Ectodermal cell (in vitro differentiated cells): ENCODE measurements at regions not wholly inside any gene's neighbourhood (a gene's known extent, or its start where the extent isn't known, plus 50 kb on each side); places are given as distances from the start of the nearest gene placed in this dataset.
A peak's percentile ranks its signal among the peaks of the same experiment; 100 is the strongest.

Experiments
- H3K27ac ChIP-seq: 2 replicates; pipeline ENCODE4 v1.7.0; 2013; ENCODE audit warnings: mild to moderate bottlenecking, low read depth, low read length; ENCODE audit not compliant: insufficient read depth, poor library complexity, severe bottlenecking
- H3K27me3 ChIP-seq: 2 replicates; pipeline ENCODE4 v1.7.0; 2013; ENCODE audit warnings: mild to moderate bottlenecking, low read length; ENCODE audit not compliant: insufficient read depth, control insufficient read depth, poor library complexity, severe bottlenecking
- H3K36me3 ChIP-seq: one replicate; pipeline ENCODE4 v1.7.0; 2013; ENCODE audit warnings: low read length; ENCODE audit not compliant: control insufficient read depth, insufficient read depth
- H3K4me1 ChIP-seq: one replicate; pipeline ENCODE4 v1.7.0; 2013; ENCODE audit warnings: low read length; ENCODE audit not compliant: control insufficient read depth, insufficient read depth
- H3K4me3 ChIP-seq: 2 replicates; pipeline ENCODE4 v1.7.0; 2013; ENCODE audit warnings: low read depth, low read length, control low read depth; ENCODE audit not compliant: insufficient read depth
- H3K9me3 ChIP-seq: 2 replicates; pipeline ENCODE4 v1.7.0; 2013; ENCODE audit warnings: mild to moderate bottlenecking, low read length, moderate library complexity; ENCODE audit not compliant: control insufficient read depth
- WGBS, 2 experiments: methylation state at CpG; one replicate each; pipeline ENCODE4 v1.1.7; 2013; ENCODE audit warnings: missing lambda C conversion rate in 2 of 2; 5-methylcytosine and 5-hydroxymethylcytosine counted together

- H3K4me3 ChIP-seq, result no peak overlapping the region
- H3K27ac ChIP-seq, result no peak overlapping the region
- no peaks in the 10 kb centered on the region for H3K27me3 ChIP-seq
- 94 to 100% methylated on average over 1 of the region's 2 CpGs for WGBS, 2 experiments
- no peaks in the 10 kb centered on the region for H3K4me1 ChIP-seq
- H3K9me3 ChIP-seq, result no peaks in the 10 kb centered on the region
- H3K36me3 ChIP-seq, result no peaks in the 10 kb centered on the region
These were observed 477.8 kb upstream of the TMPO start for GRCh38 chr12:98037401-98038140.

- no peak overlapping the region for H3K27ac ChIP-seq
- H3K36me3 ChIP-seq, result no peaks in the 10 kb centered on the region
- H3K9me3 ChIP-seq, result no peaks in the 10 kb centered on the region
- no peaks in the 10 kb centered on the region for H3K4me1 ChIP-seq
- no peak overlapping the region for H3K4me3 ChIP-seq
- no peaks in the 10 kb centered on the region for H3K27me3 ChIP-seq
These were observed 472.7 kb upstream of the TMPO start for GRCh38 chr12:98042668-98043067.

- Histone ChIP-seq H3K27ac (no peak overlapping the region), H3K27me3 (no peaks in the 10 kb centered on the region), H3K4me1 (no peaks in the 10 kb centered on the region), H3K9me3 (no peaks in the 10 kb centered on the region), H3K36me3 (no peaks in the 10 kb centered on the region), H3K4me3 (no peak overlapping the region)
- WGBS, 2 experiments, result 68 to 71% methylated on average over 4 of the region's 4 CpGs
These were observed 470.0 kb upstream of the TMPO start for GRCh38 chr12:98045395-98045794.

- Histone ChIP-seq H3K4me3 (no peak overlapping the region), H3K36me3 (no peaks in the 10 kb centered on the region)
These were observed 467.1 kb upstream of the TMPO start for GRCh38 chr12:98048326-98048725.

GRCh38 chr12:98053202-98053601 lies 462.2 kb upstream of the TMPO start:
- WGBS, 2 experiments, result 80 to 94% methylated on average over 1 to 2 of the region's 2 CpGs
- Histone ChIP-seq H3K4me1 (peaks cover 11% of the 10 kb centered on the region), H3K4me3 (no peak overlapping the region), H3K27me3 (no peaks in the 10 kb centered on the region), H3K36me3 (no peaks in the 10 kb centered on the region), H3K9me3 (no peaks in the 10 kb centered on the region), H3K27ac (no peak overlapping the region)

More at GRCh38 chr12:98048326-98048725, 467.1 kb upstream of the TMPO start:
- Histone ChIP-seq H3K9me3 (no peaks in the 10 kb centered on the region), H3K27ac (no peak overlapping the region), H3K27me3 (no peaks in the 10 kb centered on the region), H3K4me1 (no peaks in the 10 kb centered on the region)

GRCh38 chr12:98057701-98058100 lies 457.7 kb upstream of the TMPO start:
- Histone ChIP-seq H3K9me3 (no peaks in the 10 kb centered on the region), H3K4me3 (no peak overlapping the region), H3K4me1 (peaks cover 18% of the 10 kb centered on the region), H3K27ac (no peak overlapping the region), H3K36me3 (no peaks in the 10 kb centered on the region), H3K27me3 (no peaks in the 10 kb centered on the region)
- WGBS, 2 experiments, result 91 to 93% methylated on average over 1 of the region's 1 CpG

GRCh38 chr12:98058213-98058612 lies 457.2 kb upstream of the TMPO start:
- Histone ChIP-seq H3K27me3 (no peaks in the 10 kb centered on the region), H3K27ac (peak overlapping the region; percentile 13)
- 95% methylated on average over 4 of the region's 4 CpGs for WGBS, 2 experiments

GRCh38 chr12:98058838-98059237 lies 456.6 kb upstream of the TMPO start:
- Histone ChIP-seq H3K36me3 (no peaks in the 10 kb centered on the region), H3K4me1 (peaks cover 18% of the 10 kb centered on the region), H3K27me3 (no peaks in the 10 kb centered on the region), H3K9me3 (no peaks in the 10 kb centered on the region), H3K27ac (no peak overlapping the region), H3K4me3 (no peak overlapping the region)
- whole genome bisulfite sequencing, 2 experiments, result 45 to 57% methylated on average over 3 of the region's 3 CpGs

More at GRCh38 chr12:98058213-98058612, 457.2 kb upstream of the TMPO start:
- Histone ChIP-seq H3K4me1 (peaks cover 18% of the 10 kb centered on the region), H3K36me3 (no peaks in the 10 kb centered on the region), H3K4me3 (no peak overlapping the region), H3K9me3 (no peaks in the 10 kb centered on the region)

- WGBS, 2 experiments, result 48 to 50% methylated on average over 2 of the region's 2 CpGs
These were observed 455.6 kb upstream of the TMPO start for GRCh38 chr12:98059659-98060343.

GRCh38 chr12:98060411-98060810 lies 455.0 kb upstream of the TMPO start:
- Histone ChIP-seq H3K27ac (no peak overlapping the region), H3K9me3 (no peaks in the 10 kb centered on the region), H3K4me3 (no peak overlapping the region), H3K36me3 (no peaks in the 10 kb centered on the region), H3K4me1 (peaks cover 18% of the 10 kb centered on the region), H3K27me3 (no peaks in the 10 kb centered on the region)
- 83 to 92% methylated on average over 1 of the region's 1 CpG for WGBS, 2 experiments

More at GRCh38 chr12:98059659-98060343, 455.6 kb upstream of the TMPO start:
- Histone ChIP-seq H3K27me3 (no peaks in the 10 kb centered on the region), H3K9me3 (no peaks in the 10 kb centered on the region), H3K4me3 (no peak overlapping the region), H3K36me3 (no peaks in the 10 kb centered on the region), H3K4me1 (peaks cover 18% of the 10 kb centered on the region), H3K27ac (no peak overlapping the region)
